ENCODE measurements at regions not wholly inside any gene's neighbourhood (a gene's known extent, or its start where the extent isn't known, plus 50 kb on each side); places are given as distances from the start of the nearest gene placed in this dataset.

DNA sequence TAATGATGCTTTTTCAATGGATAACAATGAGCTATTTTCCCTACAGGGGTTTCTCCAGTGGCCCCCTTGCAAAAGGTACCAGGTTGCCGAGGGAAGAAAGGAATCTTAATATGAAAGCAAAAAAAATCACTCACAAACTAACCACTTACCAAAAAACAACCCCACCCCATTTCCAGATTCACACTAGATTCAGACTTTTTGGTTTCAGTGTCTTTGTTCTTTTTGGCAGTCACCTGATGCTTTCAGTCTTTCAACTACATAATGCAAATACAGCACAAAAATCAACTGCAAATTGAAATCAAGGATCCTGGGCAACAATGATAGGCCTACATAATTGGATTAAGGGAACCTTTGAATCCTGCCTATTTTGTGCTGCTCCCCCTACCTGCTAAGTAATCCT lies 71.1 kb upstream of the RAP2B start:
- TF ChIP-seq, protein P1, sequence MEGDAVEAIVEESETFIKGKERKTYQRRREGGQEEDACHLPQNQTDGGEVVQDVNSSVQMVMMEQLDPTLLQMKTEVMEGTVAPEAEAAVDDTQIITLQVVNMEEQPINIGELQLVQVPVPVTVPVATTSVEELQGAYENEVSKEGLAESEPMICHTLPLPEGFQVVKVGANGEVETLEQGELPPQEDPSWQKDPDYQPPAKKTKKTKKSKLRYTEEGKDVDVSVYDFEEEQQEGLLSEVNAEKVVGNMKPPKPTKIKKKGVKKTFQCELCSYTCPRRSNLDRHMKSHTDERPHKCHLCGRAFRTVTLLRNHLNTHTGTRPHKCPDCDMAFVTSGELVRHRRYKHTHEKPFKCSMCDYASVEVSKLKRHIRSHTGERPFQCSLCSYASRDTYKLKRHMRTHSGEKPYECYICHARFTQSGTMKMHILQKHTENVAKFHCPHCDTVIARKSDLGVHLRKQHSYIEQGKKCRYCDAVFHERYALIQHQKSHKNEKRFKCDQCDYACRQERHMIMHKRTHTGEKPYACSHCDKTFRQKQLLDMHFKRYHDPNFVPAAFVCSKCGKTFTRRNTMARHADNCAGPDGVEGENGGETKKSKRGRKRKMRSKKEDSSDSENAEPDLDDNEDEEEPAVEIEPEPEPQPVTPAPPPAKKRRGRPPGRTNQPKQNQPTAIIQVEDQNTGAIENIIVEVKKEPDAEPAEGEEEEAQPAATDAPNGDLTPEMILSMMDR (IDR thresholded peaks at IDR 0.05), result no peak
- no peak for TF ChIP-seq POLR2A (IDR thresholded peaks at IDR 0.05)

Measured in lower leg skin (tissue), 3 donors.